GM13976 (cell line): ENCODE measurements at regions not wholly inside any gene's neighbourhood (a gene's known extent, or its start where the extent isn't known, plus 50 kb on each side); places are given as distances from the start of the nearest gene placed in this dataset.

ENCODE experiments used
- DNase-seq: peaks from one replicate; pipeline ENCODE4 v3.0.0; 2012; ENCODE audit warnings: low spot score
- CTCF ChIP-seq: IDR thresholded peaks from 2 replicates; pipeline ENCODE4 v1.5.1; 2012; ENCODE audit warnings: borderline replicate concordance, mild to moderate bottlenecking; ENCODE audit not compliant: insufficient read depth; ENCODE audit errors: extremely low read depth, missing control alignments, control extremely low read depth
- in situ Hi-C: fragments of 300-500 bp; cut with MboI; formaldehyde crosslinking; loops from one replicate; pipeline ENCODE4 v1.12.0; 2022; ENCODE audit warnings: low sequenced_read_pairs, mixed read lengths, inconsistent platforms; ENCODE audit not compliant: unreplicated experiment

- no peak for DNase-seq
- no peak for TF ChIP-seq CTCF
- in situ Hi-C loops = no loop called here
Measured at GRCh38 chr5:23007762-23008161, 154.6 kb upstream of the CDH12 start.

DNA sequence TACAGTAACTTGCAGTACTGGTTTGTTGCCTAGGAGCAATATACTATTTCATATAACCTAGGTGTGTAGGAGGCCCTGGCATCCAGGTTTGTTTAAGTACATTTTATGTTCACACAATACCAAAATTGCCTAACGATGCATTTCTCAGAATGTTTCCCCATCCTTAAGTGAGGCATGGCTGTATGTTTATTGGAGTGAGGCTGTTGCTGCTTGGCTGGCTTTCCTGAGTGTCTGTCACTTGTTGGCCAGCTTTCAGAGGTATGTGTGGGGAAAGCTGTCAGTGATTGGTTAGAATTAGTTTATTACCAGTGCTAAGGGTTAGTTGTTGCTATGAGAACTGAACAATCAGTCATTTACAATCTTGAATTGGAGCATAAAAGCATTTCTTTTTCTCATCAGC is 154.1 kb upstream of the CDH12 start:
- no peak for DNase-seq
- in situ Hi-C loops = no loop called here
- no peak for TF ChIP-seq CTCF

GRCh38 chr5:23001120-23001519 is 148.0 kb upstream of the CDH12 start:
- in situ Hi-C loops = no loop called here
- DNase-seq = no peak
- TF ChIP-seq CTCF = no peak

DNA sequence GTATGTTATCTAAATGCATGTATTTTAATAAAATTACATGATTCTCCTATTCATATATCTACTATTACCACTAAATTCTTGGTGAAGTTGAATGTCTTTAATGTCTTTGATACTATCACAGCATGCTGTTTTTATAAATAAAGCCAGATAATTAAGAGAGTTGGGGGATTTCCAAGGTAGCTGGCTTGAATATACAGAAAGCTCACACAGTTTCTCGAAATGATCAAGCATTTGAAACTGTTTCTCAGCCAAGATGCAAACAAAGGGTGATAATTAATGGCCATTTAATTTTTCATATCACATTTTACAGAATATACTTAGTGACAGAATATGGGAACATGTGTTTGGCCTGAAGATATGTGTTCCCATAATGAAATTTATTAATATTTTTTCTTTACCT is 145.6 kb upstream of the CDH12 start:
- in situ Hi-C loops = no loop called here
- TF ChIP-seq CTCF = no peak
- no peak for DNase-seq

DNA sequence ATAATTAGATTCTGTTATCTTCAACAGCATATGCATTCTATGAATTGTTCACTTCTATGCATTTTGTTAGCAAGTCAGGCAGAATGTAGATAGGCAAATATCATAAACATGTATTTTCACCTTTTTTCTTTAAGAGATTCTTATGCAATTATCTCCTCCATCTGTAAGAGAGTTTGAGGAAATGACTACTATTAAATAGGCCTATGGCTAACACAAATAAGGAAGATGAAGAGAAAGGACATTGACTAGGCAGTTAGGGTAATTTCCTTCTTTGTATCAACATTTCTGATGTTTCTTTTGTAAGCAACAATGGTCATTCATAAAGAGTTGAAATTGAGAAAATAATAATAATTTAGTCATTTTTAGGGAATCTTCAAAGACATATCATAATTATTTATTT is 145.2 kb upstream of the CDH12 start:
- no peak for TF ChIP-seq CTCF
- DNase-seq = no peak
- in situ Hi-C loops = no loop called here

- in situ Hi-C loops = no loop called here
- TF ChIP-seq CTCF = no peak
Measured at GRCh38 chr5:22988937-22989336, 135.8 kb upstream of the CDH12 start.

DNA sequence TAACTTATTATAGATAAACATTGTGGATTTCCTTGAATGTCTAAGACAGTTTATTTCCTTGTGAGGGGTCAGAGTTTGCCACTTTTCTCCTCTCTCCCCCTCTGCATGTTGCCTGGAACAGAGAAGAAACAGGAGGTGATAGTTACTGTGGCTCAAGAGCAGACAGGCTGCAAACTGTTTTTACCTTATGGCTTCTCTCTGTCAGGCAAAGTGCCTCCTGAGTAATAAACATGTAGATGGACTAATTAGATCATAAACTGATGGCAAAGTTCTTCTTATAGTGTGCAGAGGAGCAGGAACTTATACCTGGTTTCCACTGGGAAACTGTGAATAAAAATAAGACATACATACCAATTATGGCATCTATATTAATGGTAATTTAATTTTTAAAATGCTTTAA is 133.1 kb upstream of the CDH12 start:
- no peak for TF ChIP-seq CTCF
- no peak for DNase-seq
- in situ Hi-C loops = no loop called here

More at GRCh38 chr5:22988937-22989336, 135.8 kb upstream of the CDH12 start:
- DNase-seq = no peak
